Prostate gland (tissue), 2 donors: ENCODE measurements at regions not wholly inside any gene's neighbourhood (a gene's known extent, or its start where the extent isn't known, plus 50 kb on each side); places are given as distances from the start of the nearest gene placed in this dataset.

Source experiments
- DNase-seq: peaks from one replicate; pipeline ENCODE4 v3.0.0-alpha.2; 2019; ENCODE audit warnings: low spot score
- H3K27ac ChIP-seq, 2 donors: fragments of 200-600 bp; sonication (generic); 2 replicates each; pipeline ENCODE4 v1.5.1; 2017 to 2019
- H3K27me3 ChIP-seq: fragments of 200-600 bp; sonication (generic); replicated peaks from 2 replicates; pipeline ENCODE4 v1.5.1; 2019; ENCODE audit not compliant: insufficient read depth
- H3K36me3 ChIP-seq, 2 donors: fragments of 200-600 bp; sonication (generic); 1 replicate in 1 of 2; 2 replicates in 1 of 2; pipeline versions ENCODE4 v1.5.1 to v1.8.1; 2017 to 2019
- H3K4me1 ChIP-seq: fragments of 200-600 bp; sonication (generic); replicated peaks from 2 replicates; pipeline ENCODE4 v1.5.1; 2019
- H3K4me3 ChIP-seq, 2 donors: fragments of 200-600 bp; sonication (generic); 2 replicates each; pipeline ENCODE4 v1.5.1; 2017 to 2019
- H3K9me3 ChIP-seq: fragments of 200-600 bp; sonication (generic); 2 replicates; pipeline ENCODE4 v1.5.1; 2017
- POLR2A ChIP-seq: fragments of 450-650 bp; IDR thresholded peaks from one replicate; pipeline ENCODE4 v1.6.1; 2016; ENCODE audit warnings: antibody characterized with exemption, mild to moderate bottlenecking
- POLR2AphosphoS5 ChIP-seq: sonication (generic); formaldehyde crosslinking; IDR thresholded peaks from one replicate; pipeline ENCODE4 v1.6.1; 2017; ENCODE audit warnings: antibody characterized with exemption
- WGBS: methylation state at CpG from one replicate; pipeline ENCODE4 v1.1.5; 2018; 5-methylcytosine and 5-hydroxymethylcytosine counted together
- intact Hi-C: fragments of 100-400 bp; cut with DNase I; formaldehyde crosslinking; loops from one replicate; pipeline ENCODE4 v1.14.2; 2022
- TF ChIP-seq, protein P1 (sequence below), 4 experiments: fragments of 200-600 bp in 2 of 4; fragments of 450-650 bp in 2 of 4; sonication (generic) in 2 of 4; IDR thresholded peaks; 1 replicate in 3 of 4; 2 replicates in 1 of 4; pipeline ENCODE4 v1.5.1; 2016 to 2019; ENCODE audit warnings: antibody characterized with exemption in 4 of 4, mild to moderate bottlenecking in 2 of 4, moderate library complexity in 2 of 4

DNA sequence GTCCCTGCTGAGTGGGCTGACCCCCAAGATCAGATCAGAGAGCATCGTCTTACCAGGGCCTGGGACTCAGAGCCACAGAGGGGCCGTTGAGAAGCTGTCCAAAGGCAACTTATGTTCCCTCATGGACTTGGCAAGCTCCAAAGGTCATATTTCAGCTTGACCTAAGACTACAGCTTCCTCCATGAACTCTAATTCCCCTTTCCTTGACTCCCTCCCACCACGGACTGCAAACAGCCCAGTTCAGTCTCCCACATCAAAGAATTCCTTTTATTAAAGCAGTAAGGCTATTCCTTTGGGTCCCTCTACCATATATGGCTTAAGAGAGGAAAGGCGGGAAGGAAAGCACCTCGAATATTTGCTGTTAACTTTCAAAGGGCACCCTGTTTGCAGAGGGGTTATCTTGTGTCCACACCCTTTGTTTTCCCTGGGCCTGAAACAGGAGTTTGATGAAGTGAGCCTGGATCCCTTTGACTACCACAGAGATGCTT is 146.1 kb upstream of the THBS1 start:
- no peaks in the 10 kb centered on the region for H3K36me3 ChIP-seq
- TF ChIP-seq, protein P1, sequence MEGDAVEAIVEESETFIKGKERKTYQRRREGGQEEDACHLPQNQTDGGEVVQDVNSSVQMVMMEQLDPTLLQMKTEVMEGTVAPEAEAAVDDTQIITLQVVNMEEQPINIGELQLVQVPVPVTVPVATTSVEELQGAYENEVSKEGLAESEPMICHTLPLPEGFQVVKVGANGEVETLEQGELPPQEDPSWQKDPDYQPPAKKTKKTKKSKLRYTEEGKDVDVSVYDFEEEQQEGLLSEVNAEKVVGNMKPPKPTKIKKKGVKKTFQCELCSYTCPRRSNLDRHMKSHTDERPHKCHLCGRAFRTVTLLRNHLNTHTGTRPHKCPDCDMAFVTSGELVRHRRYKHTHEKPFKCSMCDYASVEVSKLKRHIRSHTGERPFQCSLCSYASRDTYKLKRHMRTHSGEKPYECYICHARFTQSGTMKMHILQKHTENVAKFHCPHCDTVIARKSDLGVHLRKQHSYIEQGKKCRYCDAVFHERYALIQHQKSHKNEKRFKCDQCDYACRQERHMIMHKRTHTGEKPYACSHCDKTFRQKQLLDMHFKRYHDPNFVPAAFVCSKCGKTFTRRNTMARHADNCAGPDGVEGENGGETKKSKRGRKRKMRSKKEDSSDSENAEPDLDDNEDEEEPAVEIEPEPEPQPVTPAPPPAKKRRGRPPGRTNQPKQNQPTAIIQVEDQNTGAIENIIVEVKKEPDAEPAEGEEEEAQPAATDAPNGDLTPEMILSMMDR (IDR thresholded peaks at IDR 0.05) = no peak
- TF ChIP-seq POLR2A (no peak), POLR2AphosphoS5 (no peak)
- WGBS = 71% methylated on average over 5 of the region's 5 CpGs
- H3K4me1 ChIP-seq = no peaks in the 10 kb centered on the region
- intact Hi-C loops = no loop called here
- no peak for DNase-seq
- H3K4me3 ChIP-seq = no peak overlapping the region
- no peaks in the 10 kb centered on the region for H3K9me3 ChIP-seq
- H3K27me3 ChIP-seq = no peaks in the 10 kb centered on the region
- H3K27ac ChIP-seq = no peak overlapping the region

DNA sequence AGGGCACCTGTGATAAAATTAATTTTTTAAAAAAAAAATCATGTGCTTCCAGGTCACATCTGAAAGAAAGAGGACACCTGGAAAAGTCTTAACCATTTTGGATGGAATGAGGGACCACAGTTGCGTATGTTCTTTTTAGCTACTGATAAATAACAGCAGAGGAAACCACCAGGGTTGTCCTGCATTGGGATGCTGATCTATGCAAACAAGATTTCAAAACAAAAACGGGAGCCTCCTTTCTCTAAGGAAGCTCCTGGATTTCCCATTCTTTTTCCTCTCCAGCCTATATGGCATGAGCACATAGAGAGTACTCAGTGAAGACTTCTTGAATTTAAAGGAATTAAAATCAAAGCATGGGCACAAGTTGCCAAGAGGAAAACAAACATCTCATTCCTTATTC is 145.6 kb upstream of the THBS1 start:
- Histone ChIP-seq H3K9me3 (no peaks in the 10 kb centered on the region), H3K36me3 (no peaks in the 10 kb centered on the region), H3K4me1 (no peaks in the 10 kb centered on the region), H3K27me3 (no peaks in the 10 kb centered on the region), H3K27ac (no peak overlapping the region), H3K4me3 (no peak overlapping the region)
- intact Hi-C loops = no loop called here
- no peak for DNase-seq
- TF ChIP-seq POLR2AphosphoS5 = no peak
- no peak for TF ChIP-seq POLR2A
- TF ChIP-seq, protein P1 (IDR thresholded peaks at IDR 0.05) = no peak
- 71% methylated on average over 2 of the region's 2 CpGs for WGBS

DNA sequence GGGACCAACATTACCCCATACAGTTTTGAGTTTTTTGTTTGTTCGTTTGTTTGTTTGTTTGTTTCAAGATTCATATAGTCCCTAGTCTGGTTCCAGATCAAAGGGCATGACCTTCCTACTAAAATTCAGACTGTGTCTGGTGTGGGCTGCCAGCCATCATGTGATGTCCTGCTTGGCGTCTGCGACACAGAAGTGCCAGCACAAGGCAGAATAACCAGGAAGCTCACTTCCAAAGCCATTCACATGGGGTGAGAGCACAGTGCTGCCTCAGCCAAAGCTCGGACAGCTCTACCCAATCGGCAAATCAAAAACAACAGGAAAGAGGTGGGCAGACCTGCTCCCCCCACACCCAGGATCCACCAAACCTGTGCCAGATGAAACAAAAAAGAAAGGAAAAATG is 142.6 kb upstream of the THBS1 start:
- Histone ChIP-seq H3K27me3 (no peaks in the 10 kb centered on the region), H3K4me3 (no peak overlapping the region), H3K4me1 (no peaks in the 10 kb centered on the region), H3K36me3 (no peaks in the 10 kb centered on the region), H3K9me3 (no peaks in the 10 kb centered on the region), H3K27ac (no peak overlapping the region)
- no peak for DNase-seq
- WGBS = 48% methylated on average over 5 of the region's 5 CpGs
- intact Hi-C loops = no loop called here
- TF ChIP-seq POLR2A (no peak), POLR2AphosphoS5 (no peak)
- TF ChIP-seq, protein P1 (IDR thresholded peaks at IDR 0.05) = no peak

DNA sequence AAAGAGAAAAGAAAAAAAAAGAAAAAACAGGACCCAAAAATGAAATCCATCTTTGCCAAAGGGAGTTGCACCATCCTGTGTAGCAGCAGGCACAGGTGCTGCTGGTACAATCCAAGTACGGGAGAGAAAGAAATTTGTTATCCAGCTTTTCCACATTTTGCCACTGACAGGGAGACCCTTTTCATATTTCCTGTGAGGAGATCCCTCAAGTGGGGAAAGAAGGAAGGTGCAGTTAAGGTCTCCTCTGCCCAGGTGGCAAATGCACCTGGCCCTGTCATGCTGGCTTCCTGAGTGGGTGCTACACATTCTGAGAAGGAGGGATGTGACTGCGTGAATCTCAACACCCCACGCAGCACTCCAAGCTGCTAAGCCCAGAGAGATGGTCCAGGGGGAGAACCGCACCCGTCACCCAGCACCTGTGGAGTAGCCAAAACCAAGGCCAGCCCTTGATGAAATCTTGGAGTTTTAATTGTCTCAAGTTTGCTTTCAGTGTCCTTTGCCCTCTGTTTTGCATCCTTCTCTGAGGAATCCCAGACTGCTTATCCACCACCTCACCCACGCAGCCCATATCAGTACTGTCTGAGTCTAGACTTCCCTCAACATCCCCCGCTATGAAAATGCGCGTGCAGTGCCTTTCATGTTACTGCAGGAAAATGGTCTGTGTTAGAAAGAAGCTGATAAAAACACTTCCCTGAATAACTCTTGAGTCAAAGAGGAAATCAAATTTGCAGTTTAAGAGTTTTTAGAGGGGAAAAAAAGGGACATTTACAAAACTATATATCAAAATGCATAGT is 141.9 kb upstream of the THBS1 start:
- no peaks in the 10 kb centered on the region for H3K4me1 ChIP-seq
- H3K36me3 ChIP-seq = no peaks in the 10 kb centered on the region
- intact Hi-C loops = no loop called here
- no peaks in the 10 kb centered on the region for H3K9me3 ChIP-seq
- H3K4me3 ChIP-seq = no peak overlapping the region
- 95% methylated on average over 9 of the region's 9 CpGs for WGBS
- H3K27ac ChIP-seq = no peak overlapping the region
- no peaks in the 10 kb centered on the region for H3K27me3 ChIP-seq
- DNase-seq = no peak
- TF ChIP-seq POLR2AphosphoS5 = no peak
- TF ChIP-seq POLR2A = no peak
- TF ChIP-seq, protein P1 (IDR thresholded peaks at IDR 0.05) = no peak

DNA sequence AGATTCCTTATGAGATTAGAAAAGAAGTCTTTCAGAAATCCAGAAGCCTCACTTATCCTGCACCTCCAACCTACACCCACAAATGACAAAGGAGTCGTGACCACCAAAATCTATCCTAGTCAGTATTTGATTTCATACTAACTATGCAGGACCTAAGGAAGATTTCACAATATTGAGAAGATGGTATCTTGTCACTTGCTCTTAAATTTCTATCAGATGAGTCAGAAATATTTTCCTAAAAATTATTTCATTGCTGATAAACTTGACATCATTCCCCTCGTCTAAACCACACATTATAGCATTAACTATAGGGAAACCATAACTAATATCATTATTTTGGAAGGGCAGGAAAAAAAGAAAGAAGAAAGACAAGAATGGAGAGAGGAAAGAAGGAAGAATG is 138.0 kb upstream of the THBS1 start:
- WGBS = 88% methylated on average over 2 of the region's 2 CpGs
- H3K4me1 ChIP-seq = no peaks in the 10 kb centered on the region
- no peaks in the 10 kb centered on the region for H3K9me3 ChIP-seq
- intact Hi-C loops = no loop called here
- H3K27me3 ChIP-seq = no peaks in the 10 kb centered on the region
- no peak overlapping the region for H3K4me3 ChIP-seq
- H3K36me3 ChIP-seq = no peaks in the 10 kb centered on the region
- H3K27ac ChIP-seq = no peak overlapping the region
- DNase-seq = no peak
- TF ChIP-seq, protein P1 (IDR thresholded peaks at IDR 0.05) = no peak
- TF ChIP-seq POLR2A = no peak
- no peak for TF ChIP-seq POLR2AphosphoS5
